ENCODE measurements at regions not wholly inside any gene's neighbourhood (a gene's known extent, or its start where the extent isn't known, plus 50 kb on each side); places are given as distances from the start of the nearest gene placed in this dataset.

DNA sequence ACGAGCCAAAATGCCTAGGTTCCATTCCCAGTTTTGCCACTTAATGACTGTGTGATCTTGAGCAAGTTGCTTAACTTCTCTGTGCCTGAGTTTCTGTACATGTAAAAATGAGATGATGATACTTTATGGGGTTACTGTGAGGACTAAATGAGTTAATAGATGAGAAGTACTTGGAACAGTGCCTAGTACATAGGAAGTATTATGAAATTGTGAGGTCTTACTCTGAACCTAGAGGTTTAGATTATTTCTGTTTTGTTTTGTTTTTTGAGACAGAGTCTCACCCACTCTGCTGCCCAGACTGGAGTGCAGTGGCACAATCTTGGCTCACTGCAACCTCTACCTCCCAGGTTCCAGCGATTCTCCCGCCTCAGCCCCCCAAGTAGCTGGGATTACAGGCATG, 227.0 kb upstream of the POU2AF2 start:
- TF ChIP-seq ELF1 (IDR thresholded peaks at IDR 0.05; ENCODE audit: borderline replicate concordance, low read depth) = no peak
- no peak for TF ChIP-seq EZH2phosphoT487 (IDR thresholded peaks at IDR 0.05; ENCODE audit: borderline replicate concordance)
- TF ChIP-seq TCF7L2 (IDR thresholded peaks at IDR 0.05; ENCODE audit: borderline replicate concordance, extremely low read depth, insufficient read depth, insufficient read length) = no peak
- no peak for TF ChIP-seq POLR2A (IDR thresholded peaks at IDR 0.05; ENCODE audit: borderline replicate concordance, extremely low read depth, insufficient read depth, insufficient read length)
- no peak for TF ChIP-seq POLR2AphosphoS5 (IDR thresholded peaks at IDR 0.05; ENCODE audit: low read depth, low read length)
- TF ChIP-seq, protein P1, sequence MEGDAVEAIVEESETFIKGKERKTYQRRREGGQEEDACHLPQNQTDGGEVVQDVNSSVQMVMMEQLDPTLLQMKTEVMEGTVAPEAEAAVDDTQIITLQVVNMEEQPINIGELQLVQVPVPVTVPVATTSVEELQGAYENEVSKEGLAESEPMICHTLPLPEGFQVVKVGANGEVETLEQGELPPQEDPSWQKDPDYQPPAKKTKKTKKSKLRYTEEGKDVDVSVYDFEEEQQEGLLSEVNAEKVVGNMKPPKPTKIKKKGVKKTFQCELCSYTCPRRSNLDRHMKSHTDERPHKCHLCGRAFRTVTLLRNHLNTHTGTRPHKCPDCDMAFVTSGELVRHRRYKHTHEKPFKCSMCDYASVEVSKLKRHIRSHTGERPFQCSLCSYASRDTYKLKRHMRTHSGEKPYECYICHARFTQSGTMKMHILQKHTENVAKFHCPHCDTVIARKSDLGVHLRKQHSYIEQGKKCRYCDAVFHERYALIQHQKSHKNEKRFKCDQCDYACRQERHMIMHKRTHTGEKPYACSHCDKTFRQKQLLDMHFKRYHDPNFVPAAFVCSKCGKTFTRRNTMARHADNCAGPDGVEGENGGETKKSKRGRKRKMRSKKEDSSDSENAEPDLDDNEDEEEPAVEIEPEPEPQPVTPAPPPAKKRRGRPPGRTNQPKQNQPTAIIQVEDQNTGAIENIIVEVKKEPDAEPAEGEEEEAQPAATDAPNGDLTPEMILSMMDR (IDR thresholded peaks at IDR 0.05 in 2 of 3, conservative IDR thresholded peaks at IDR 0.05 in 1 of 3; ENCODE audit: borderline replicate concordance in 1 of 3, insufficient read depth in 1 of 3, low read depth in 2 of 3, low read length in 2 of 3) = no peak
- TF ChIP-seq, protein P2, sequence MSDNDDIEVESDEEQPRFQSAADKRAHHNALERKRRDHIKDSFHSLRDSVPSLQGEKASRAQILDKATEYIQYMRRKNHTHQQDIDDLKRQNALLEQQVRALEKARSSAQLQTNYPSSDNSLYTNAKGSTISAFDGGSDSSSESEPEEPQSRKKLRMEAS (IDR thresholded peaks at IDR 0.05) = no peak
- no peak for TF ChIP-seq RAD21 (IDR thresholded peaks at IDR 0.05; ENCODE audit: low read depth)
- TF ChIP-seq SRF (IDR thresholded peaks at IDR 0.05; ENCODE audit: low read depth) = no peak
- TF ChIP-seq ZNF274 (IDR thresholded peaks at IDR 0.05; ENCODE audit: low read depth, low read length) = no peak
- no peak for TF ChIP-seq EGR1 (IDR thresholded peaks at IDR 0.05; ENCODE audit: low read depth)
- no peak for TF ChIP-seq EZH2 (IDR thresholded peaks at IDR 0.05)
